ENCODE measurements at regions not wholly inside any gene's neighbourhood (a gene's known extent, or its start where the extent isn't known, plus 50 kb on each side); places are given as distances from the start of the nearest gene placed in this dataset.
"Not testable (repeated sequence)": the region's sequence is repeated elsewhere in the genome, so short reads cannot be mapped to it uniquely, and the experiment has no call there.

DNA sequence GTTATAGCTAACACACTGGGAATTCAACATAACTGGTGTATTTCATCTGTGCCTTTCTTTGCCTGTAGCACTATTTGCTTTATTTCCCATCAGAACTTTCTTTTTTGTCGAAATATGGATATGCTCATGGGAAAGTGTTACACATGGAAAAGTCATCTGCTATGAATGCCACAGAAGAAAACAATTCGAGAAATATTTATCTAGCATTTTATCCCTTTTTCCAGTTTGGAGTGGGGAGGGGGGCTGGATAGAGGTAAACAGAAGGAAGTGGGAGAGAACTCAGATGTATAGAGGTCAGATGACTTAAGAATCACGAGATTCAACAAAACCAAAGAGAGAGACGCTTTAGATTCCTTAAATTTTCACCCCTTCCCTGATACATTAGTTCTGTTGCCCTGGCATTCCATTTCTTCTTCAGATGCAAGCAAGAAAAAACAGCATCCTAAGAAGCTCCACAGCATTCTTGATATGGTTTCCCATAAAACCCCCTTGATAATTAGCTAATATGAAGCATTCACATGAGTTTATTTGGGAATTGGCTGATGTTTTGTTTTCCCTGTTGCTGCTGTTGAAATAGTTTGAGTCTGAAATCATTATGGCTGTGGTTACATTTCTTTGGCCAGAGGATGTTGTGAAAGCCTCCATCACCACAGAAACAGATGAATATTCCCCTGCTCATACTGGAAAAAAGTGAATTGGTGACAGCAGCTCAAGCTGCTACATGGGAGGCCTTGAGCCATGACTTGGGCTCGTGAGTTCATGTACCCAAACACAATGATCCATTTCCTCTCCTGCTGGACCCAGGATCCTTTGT lies 335.8 kb upstream of the DAB2 start:
- Mint-ChIP-seq H3K27me3 (peaks cover 1% of the 10 kb centered on the region), H3K4me3 (no peak overlapping the region), H3K4me1 (no peaks in the 10 kb centered on the region), H3K27ac (no peak overlapping the region), H3K9me3 (no peaks in the 10 kb centered on the region), H3K36me3 (no peaks in the 10 kb centered on the region)
- DNase-seq (ENCODE audit: low spot score in 2 of 2) = no peak
- ATAC-seq (ENCODE audit: low read depth) = no peak

DNA sequence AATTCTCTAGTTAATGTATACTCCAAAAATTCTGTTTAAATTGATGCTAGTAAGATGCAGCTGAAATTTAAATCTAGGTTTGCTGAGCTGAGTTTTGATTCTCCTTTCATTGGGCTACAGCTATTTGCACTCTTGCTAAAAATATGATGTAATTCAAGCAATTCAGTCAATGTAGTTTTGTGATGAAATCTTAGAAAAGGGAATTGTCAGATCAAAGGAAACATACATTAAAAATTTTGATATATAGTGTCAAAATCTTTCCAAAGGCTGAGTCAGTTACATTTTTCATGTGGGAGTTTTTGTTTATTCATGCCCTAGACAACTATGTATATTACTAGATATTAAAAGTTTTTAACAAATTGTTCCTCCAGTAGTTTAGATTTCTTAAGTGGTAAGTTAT lies 334.9 kb upstream of the DAB2 start:
- Mint-ChIP-seq H3K27ac (no peak overlapping the region), H3K27me3 (peaks cover 1% of the 10 kb centered on the region), H3K4me3 (no peak overlapping the region), H3K36me3 (no peaks in the 10 kb centered on the region), H3K4me1 (no peaks in the 10 kb centered on the region), H3K9me3 (no peaks in the 10 kb centered on the region)
- DNase-seq (ENCODE audit: low spot score in 2 of 2) (no peak), ATAC-seq (ENCODE audit: low read depth) (no peak)

DNA sequence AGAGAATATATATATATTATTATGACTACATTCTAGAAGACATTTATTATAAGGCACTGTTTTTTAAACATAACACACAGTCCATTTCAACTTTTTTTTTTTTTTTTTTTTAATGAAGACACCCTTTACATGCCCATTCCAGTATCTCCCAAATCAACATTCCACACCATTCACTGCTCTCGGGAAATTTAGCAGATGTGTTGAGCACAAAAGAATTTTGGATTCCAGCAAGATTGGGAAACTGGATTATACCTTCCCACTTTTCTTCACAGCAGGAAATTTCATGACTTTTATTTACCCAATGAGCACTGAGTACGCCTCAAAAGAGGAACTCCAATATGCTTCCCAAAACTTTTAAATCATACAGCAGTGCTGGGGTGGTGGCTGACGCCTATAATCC lies 333.6 kb upstream of the DAB2 start:
- no peak for ATAC-seq (ENCODE audit: low read depth)
- no peak for DNase-seq (ENCODE audit: low spot score in 2 of 2)
- Mint-ChIP-seq H3K27ac (no peak overlapping the region), H3K4me3 (no peak overlapping the region), H3K27me3 (peaks cover 1% of the 10 kb centered on the region), H3K36me3 (no peaks in the 10 kb centered on the region), H3K4me1 (no peaks in the 10 kb centered on the region), H3K9me3 (peaks cover 4% of the 10 kb centered on the region)

GRCh38 chr5:39757131-39757530 lies 332.4 kb upstream of the DAB2 start:
- H3K27ac Mint-ChIP-seq = no peak overlapping the region
- H3K36me3 Mint-ChIP-seq = no peaks in the 10 kb centered on the region
- no peak overlapping the region for H3K4me3 Mint-ChIP-seq
- ATAC-seq (ENCODE audit: low read depth) = no peak
- DNase-seq (ENCODE audit: low spot score in 2 of 2) = no peak
- H3K9me3 Mint-ChIP-seq = peaks cover 6% of the 10 kb centered on the region
- H3K27me3 Mint-ChIP-seq = peaks cover 1% of the 10 kb centered on the region
- no peaks in the 10 kb centered on the region for H3K4me1 Mint-ChIP-seq

GRCh38 chr5:39755986-39756385 lies 331.2 kb upstream of the DAB2 start:
- Mint-ChIP-seq H3K4me3 (no peak overlapping the region), H3K9me3 (peaks cover 6% of the 10 kb centered on the region), H3K27ac (no peak overlapping the region), H3K36me3 (no peaks in the 10 kb centered on the region), H3K4me1 (no peaks in the 10 kb centered on the region), H3K27me3 (peaks cover 1% of the 10 kb centered on the region)
- ATAC-seq (ENCODE audit: low read depth) (no peak), DNase-seq (ENCODE audit: low spot score in 2 of 2) (no peak)

DNA sequence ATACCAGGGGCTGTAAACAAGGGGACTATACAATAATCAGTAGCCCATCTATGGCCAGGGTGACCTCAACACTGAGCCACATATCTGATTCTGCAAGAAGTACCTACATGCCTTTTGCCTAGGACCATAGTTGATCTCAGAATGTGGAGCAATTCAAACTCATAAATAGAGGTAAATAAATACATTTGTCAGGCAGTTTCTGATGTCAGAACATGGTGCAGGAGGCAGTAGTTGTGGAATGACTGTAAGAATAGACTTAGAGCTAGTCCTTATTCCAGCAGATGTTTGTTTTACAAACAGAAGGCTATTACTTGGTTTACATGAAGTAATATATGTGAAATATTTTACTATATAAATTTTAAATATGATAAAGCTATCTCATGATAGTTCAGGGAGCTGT lies 330.7 kb upstream of the DAB2 start:
- H3K27ac Mint-ChIP-seq = no peak overlapping the region
- H3K9me3 Mint-ChIP-seq = peaks cover 6% of the 10 kb centered on the region
- ATAC-seq (ENCODE audit: low read depth) (no peak), DNase-seq (ENCODE audit: low spot score in 2 of 2) (no peak)
- no peaks in the 10 kb centered on the region for H3K4me1 Mint-ChIP-seq
- H3K36me3 Mint-ChIP-seq = no peaks in the 10 kb centered on the region
- H3K27me3 Mint-ChIP-seq = peaks cover 1% of the 10 kb centered on the region
- no peak overlapping the region for H3K4me3 Mint-ChIP-seq

GRCh38 chr5:39753747-39754146 lies 329.0 kb upstream of the DAB2 start:
- not testable (repeated sequence) for H3K4me1 Mint-ChIP-seq; H3K4me3 Mint-ChIP-seq; H3K27ac Mint-ChIP-seq; ATAC-seq (ENCODE audit: low read depth); DNase-seq (ENCODE audit: low spot score in 2 of 2); H3K27me3 Mint-ChIP-seq; H3K36me3 Mint-ChIP-seq; H3K9me3 Mint-ChIP-seq

- ATAC-seq (ENCODE audit: low read depth) = no peak
- DNase-seq (ENCODE audit: low spot score in 2 of 2) = no peak
- Mint-ChIP-seq H3K27me3 (no peaks in the 10 kb centered on the region), H3K27ac (no peak overlapping the region), H3K9me3 (peaks cover 6% of the 10 kb centered on the region), H3K4me3 (no peak overlapping the region), H3K36me3 (no peaks in the 10 kb centered on the region), H3K4me1 (no peaks in the 10 kb centered on the region)
These were observed 325.9 kb upstream of the DAB2 start for GRCh38 chr5:39750661-39751060.

- DNase-seq (ENCODE audit: low spot score in 2 of 2) = no peak
- Mint-ChIP-seq H3K9me3 (no peaks in the 10 kb centered on the region), H3K27me3 (peaks cover 4% of the 10 kb centered on the region), H3K27ac (no peak overlapping the region), H3K4me3 (no peak overlapping the region), H3K36me3 (no peaks in the 10 kb centered on the region), H3K4me1 (no peaks in the 10 kb centered on the region)
- ATAC-seq (ENCODE audit: low read depth) = no peak
These were observed 318.1 kb upstream of the DAB2 start for GRCh38 chr5:39742916-39743315.

- no peak for ATAC-seq (ENCODE audit: low read depth)
- H3K27me3 Mint-ChIP-seq = peaks cover 5% of the 10 kb centered on the region
- H3K27ac Mint-ChIP-seq = no peak overlapping the region
- DNase-seq (ENCODE audit: low spot score in 2 of 2) = no peak
- H3K36me3 Mint-ChIP-seq = no peaks in the 10 kb centered on the region
- H3K9me3 Mint-ChIP-seq = no peaks in the 10 kb centered on the region
- no peaks in the 10 kb centered on the region for H3K4me1 Mint-ChIP-seq
- no peak overlapping the region for H3K4me3 Mint-ChIP-seq
These were observed 315.6 kb upstream of the DAB2 start for GRCh38 chr5:39740404-39740803.

DNA sequence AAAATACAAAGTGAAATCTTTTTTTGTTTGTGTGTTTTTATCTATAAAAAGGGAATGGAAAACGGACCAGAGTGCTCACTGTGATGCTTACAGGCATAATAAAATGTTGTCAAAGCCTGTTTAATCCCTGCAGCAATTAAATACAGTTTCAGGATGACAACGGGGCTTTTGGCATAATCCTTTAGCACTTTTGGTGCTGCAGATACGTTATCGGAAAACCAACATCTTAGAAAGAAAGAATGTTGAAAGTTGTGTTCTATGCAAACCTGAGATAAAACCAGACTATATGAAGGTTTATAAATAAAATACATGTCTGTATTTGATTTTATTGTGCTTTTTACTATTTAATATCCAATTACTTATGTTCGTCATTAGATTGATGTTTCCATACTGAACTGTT lies 307.4 kb upstream of the DAB2 start:
- ATAC-seq (ENCODE audit: low read depth) (no peak), DNase-seq (ENCODE audit: low spot score in 2 of 2) (no peak)
- no peaks in the 10 kb centered on the region for H3K4me1 Mint-ChIP-seq
- H3K4me3 Mint-ChIP-seq = no peak overlapping the region
- no peak overlapping the region for H3K27ac Mint-ChIP-seq
- H3K36me3 Mint-ChIP-seq = no peaks in the 10 kb centered on the region
- H3K9me3 Mint-ChIP-seq = no peaks in the 10 kb centered on the region
- peaks cover 3% of the 10 kb centered on the region for H3K27me3 Mint-ChIP-seq

GRCh38 chr5:39730699-39731098 lies 305.9 kb upstream of the DAB2 start:
- H3K4me3 Mint-ChIP-seq = no peak overlapping the region
- H3K9me3 Mint-ChIP-seq = no peaks in the 10 kb centered on the region
- DNase-seq (ENCODE audit: low spot score in 2 of 2) (no peak), ATAC-seq (ENCODE audit: low read depth) (no peak)
- no peaks in the 10 kb centered on the region for H3K4me1 Mint-ChIP-seq
- peaks cover 2% of the 10 kb centered on the region for H3K27me3 Mint-ChIP-seq
- no peaks in the 10 kb centered on the region for H3K36me3 Mint-ChIP-seq
- no peak overlapping the region for H3K27ac Mint-ChIP-seq

GRCh38 chr5:39730006-39730405 lies 305.2 kb upstream of the DAB2 start:
- Mint-ChIP-seq H3K4me1 (no peaks in the 10 kb centered on the region), H3K27ac (no peak overlapping the region), H3K36me3 (no peaks in the 10 kb centered on the region), H3K4me3 (no peak overlapping the region), H3K27me3 (peaks cover 2% of the 10 kb centered on the region), H3K9me3 (no peaks in the 10 kb centered on the region)
- ATAC-seq (ENCODE audit: low read depth) (no peak), DNase-seq (ENCODE audit: low spot score in 2 of 2) (no peak)

GRCh38 chr5:39726467-39726866 lies 301.7 kb upstream of the DAB2 start:
- Mint-ChIP-seq H3K36me3 (no peaks in the 10 kb centered on the region), H3K27ac (no peak overlapping the region), H3K27me3 (peaks cover 2% of the 10 kb centered on the region), H3K4me3 (no peak overlapping the region), H3K9me3 (no peaks in the 10 kb centered on the region), H3K4me1 (no peaks in the 10 kb centered on the region)
- DNase-seq (ENCODE audit: low spot score in 2 of 2) (no peak), ATAC-seq (ENCODE audit: low read depth) (no peak)

GRCh38 chr5:39721394-39721793 lies 296.6 kb upstream of the DAB2 start:
- Mint-ChIP-seq H3K27ac (no peak overlapping the region), H3K27me3 (peaks cover 1% of the 10 kb centered on the region), H3K9me3 (no peaks in the 10 kb centered on the region), H3K36me3 (no peaks in the 10 kb centered on the region), H3K4me3 (no peak overlapping the region), H3K4me1 (no peaks in the 10 kb centered on the region)
- no peak for ATAC-seq (ENCODE audit: low read depth)
- DNase-seq (ENCODE audit: low spot score in 2 of 2) = no peak

Data from memory B cell (primary cell).